ENCODE measurements at regions not wholly inside any gene's neighbourhood (a gene's known extent, or its start where the extent isn't known, plus 50 kb on each side); places are given as distances from the start of the nearest gene placed in this dataset.
A peak's percentile ranks its signal among the peaks of the same experiment; 100 is the strongest.

GRCh38 chr2:38508311-38509039 is 94.3 kb downstream of the HNRNPLL start (continued):
- no peak for TF ChIP-seq MAFG (CRISPR knock-in tag; IDR thresholded peaks at IDR 0.05)
- no peak for TF ChIP-seq ZNF780A (CRISPR knock-in tag; IDR thresholded peaks at IDR 0.05)
- no peak for TF ChIP-seq NONO (IDR thresholded peaks at IDR 0.05)
- peak; percentile 53; the same call in 1 of the 2 replicates for TF ChIP-seq NONO (CRISPR knock-in tag; conservative IDR thresholded peaks at IDR 0.05)
- peak; percentile 76 for TF ChIP-seq TARDBP (CRISPR knock-in tag; IDR thresholded peaks at IDR 0.05)
- TF ChIP-seq RFXANK (CRISPR knock-in tag; IDR thresholded peaks at IDR 0.05) = peak; percentile 83; the same call in 1 of the 2 replicates
- TF ChIP-seq POGZ (CRISPR knock-in tag; IDR thresholded peaks at IDR 0.05) = 0 out of 2 replicates have a peak, but pooled peaks have one; percentile 13
- no peak for TF ChIP-seq KLF9 (CRISPR knock-in tag; IDR thresholded peaks at IDR 0.05; ENCODE audit: low read depth)
- peak; percentile 40; the same call in 1 of the 2 replicates for TF ChIP-seq ETV5 (CRISPR knock-in tag; IDR thresholded peaks at IDR 0.05; ENCODE audit: borderline replicate concordance)
- no peak for TF ChIP-seq LBX2 (CRISPR knock-in tag; IDR thresholded peaks at IDR 0.05; ENCODE audit: borderline replicate concordance)
- peak; percentile 67; the same call in 1 of the 2 replicates for TF ChIP-seq MYC (CRISPR knock-in tag; IDR thresholded peaks at IDR 0.05; ENCODE audit: borderline replicate concordance)
- no peak for TF ChIP-seq RORA (CRISPR knock-in tag; IDR thresholded peaks at IDR 0.05)
- TF ChIP-seq KMT2B (CRISPR knock-in tag; IDR thresholded peaks at IDR 0.05) = peak; percentile 63
- TF ChIP-seq TAF1 (CRISPR knock-in tag; IDR thresholded peaks at IDR 0.05) = no peak
- no peak for TF ChIP-seq SP2 (CRISPR knock-in tag; IDR thresholded peaks at IDR 0.05)
- TF ChIP-seq HDAC1 (CRISPR knock-in tag; IDR thresholded peaks at IDR 0.05) = peak; percentile 29; the same call in 1 of the 2 replicates
- TF ChIP-seq ZC3H4 (CRISPR knock-in tag; IDR thresholded peaks at IDR 0.05; ENCODE audit: borderline replicate concordance) = no peak
- TF ChIP-seq MAF1 (CRISPR knock-in tag; IDR thresholded peaks at IDR 0.05; ENCODE audit: borderline replicate concordance) = no peak
- no peak for TF ChIP-seq LCORL (IDR thresholded peaks at IDR 0.05)
- peak; percentile 73 for TF ChIP-seq LCORL (CRISPR knock-in tag; IDR thresholded peaks at IDR 0.05)
- TF ChIP-seq BRD4 (CRISPR knock-in tag; IDR thresholded peaks at IDR 0.05) = no peak
- TF ChIP-seq ATF1 (CRISPR knock-in tag; IDR thresholded peaks at IDR 0.05) = no peak
- no peak for TF ChIP-seq ZNF841 (CRISPR knock-in tag; IDR thresholded peaks at IDR 0.05; ENCODE audit: borderline replicate concordance)
- TF ChIP-seq DBP (CRISPR knock-in tag; IDR thresholded peaks at IDR 0.05; ENCODE audit: not compliant biosample characterization) = no peak
- no peak for TF ChIP-seq ZNF446 (CRISPR knock-in tag; IDR thresholded peaks at IDR 0.05)
- peak; percentile 80 for TF ChIP-seq TFE3 (CRISPR knock-in tag; IDR thresholded peaks at IDR 0.05)
- no peak for TF ChIP-seq ZNF549 (CRISPR knock-in tag; IDR thresholded peaks at IDR 0.05)
- TF ChIP-seq ZNF788 (CRISPR knock-in tag; IDR thresholded peaks at IDR 0.05; ENCODE audit: borderline replicate concordance) = peak; percentile 23; the same call in 1 of the 2 replicates
- TF ChIP-seq ZNF329 (CRISPR knock-in tag; IDR thresholded peaks at IDR 0.05; ENCODE audit: low read depth) = no peak
